DOHH2 (cell line): ENCODE measurements at regions not wholly inside any gene's neighbourhood (a gene's known extent, or its start where the extent isn't known, plus 50 kb on each side); places are given as distances from the start of the nearest gene placed in this dataset.

ENCODE experiments used
- CTCF ChIP-seq: fragments of 200-600 bp; sonication (generic); IDR thresholded peaks from one replicate; pipeline ENCODE4 v1.5.1; 2014; ENCODE audit warnings: antibody characterized with exemption, mild to moderate bottlenecking, low read depth, low read length; ENCODE audit not compliant: poor library complexity, severe bottlenecking
- EZH2phosphoT487 ChIP-seq: fragments of 200-600 bp; sonication (generic); IDR thresholded peaks from 2 replicates; pipeline ENCODE4 v1.6.1; 2017; ENCODE audit warnings: borderline replicate concordance, mild to moderate bottlenecking, antibody characterized with exemption, low read length, moderate library complexity, mixed read lengths

GRCh38 chr12:85468356-85469157 is 188.5 kb downstream of the ALX1 start:
- TF ChIP-seq CTCF (peak; percentile 69), EZH2phosphoT487 (no peak)
